ENCODE measurements at regions not wholly inside any gene's neighbourhood (a gene's known extent, or its start where the extent isn't known, plus 50 kb on each side); places are given as distances from the start of the nearest gene placed in this dataset.

DNA sequence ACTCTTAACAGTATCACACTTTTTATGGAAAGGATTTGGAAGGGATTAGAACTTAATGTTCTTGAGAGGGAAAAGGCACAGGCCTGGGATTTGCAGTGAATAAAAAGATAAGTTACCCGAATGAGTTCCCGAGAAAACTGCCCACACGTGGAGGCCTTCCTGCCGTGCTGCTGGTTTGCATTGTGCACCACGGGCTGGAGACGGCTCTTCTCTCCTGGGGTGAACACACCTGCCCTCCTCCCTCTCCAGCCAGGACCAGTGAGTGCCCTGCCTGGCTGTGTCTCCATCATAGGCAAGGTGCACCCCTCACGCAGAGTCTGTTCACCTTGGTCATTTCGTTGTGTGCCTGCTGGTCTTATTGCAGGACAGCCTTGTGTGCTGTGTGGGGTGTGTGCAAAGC, 336.3 kb upstream of the SHH start:
- Histone ChIP-seq H2AFZ (ENCODE audit: low read length) (no peak overlapping the region), H3K4me1 (ENCODE audit: insufficient read depth, low read length) (no peaks in the 10 kb centered on the region), H4K20me1 (ENCODE audit: insufficient read depth, low read length) (no peaks in the 10 kb centered on the region), H3K36me3 (replicated peaks in 1 of 2; ENCODE audit: control insufficient read depth in 1 of 2, insufficient read depth in 2 of 2, low read length in 2 of 2) (no peaks in the 10 kb centered on the region), H3K4me3 (replicated peaks in 1 of 3; ENCODE audit: insufficient read depth in 1 of 3, low read depth in 2 of 3, low read length in 3 of 3) (no peak overlapping the region), H3K9ac (ENCODE audit: insufficient read depth, low read depth, low read length) (no peak overlapping the region), H3K9me3 (ENCODE audit: low read length) (no peaks in the 10 kb centered on the region), H3K27ac (ENCODE audit: extremely low read length, insufficient read depth, low read length) (no peak overlapping the region), H3K27me3 (ENCODE audit: control insufficient read depth in 1 of 2, insufficient read depth in 2 of 2, low read length in 2 of 2) (peaks cover 6 to 59% of the 10 kb centered on the region in 2 experiments; a peak in 4 of 5 replicates), H3K4me2 (ENCODE audit: low read depth, low read length) (no peak overlapping the region), H3K79me2 (ENCODE audit: insufficient read depth, low read length) (no peaks in the 10 kb centered on the region)
- intact Hi-C loops (cut with micrococcal nuclease; ENCODE audit: unreplicated experiment): no loop called here
- BruUV-seq (replicated peaks): no TSS peak
- ChIA-PET POLR2A (no interaction called here), CTCF (ENCODE audit: low intra/inter-chr PET ratio, low total read pairs) (no interaction called here)
- no peak for FAIRE-seq
- DNase-seq (ENCODE audit: low spot score): no peak
- WGBS (ENCODE audit: low lambda C conversion rate): 24% methylated on average over 8 of the region's 8 CpGs
- in situ Hi-C loops (cut with HindIII; ENCODE audit: extremely low pct_ligation_motif_present, low pct_unique_long_range_greater_than_20kb): no loop called here
- ATAC-seq: no peak
- TF ChIP-seq ARHGAP35 (CRISPR knock-in tag; IDR thresholded peaks at IDR 0.05; ENCODE audit: borderline replicate concordance) (no peak), MEIS1 (CRISPR knock-in tag; IDR thresholded peaks at IDR 0.05; ENCODE audit: borderline replicate concordance) (no peak), FOXM1 (CRISPR knock-in tag; IDR thresholded peaks at IDR 0.05) (no peak), POLR2A (IDR thresholded peaks at IDR 0.05; ENCODE audit: insufficient read depth in 1 of 2, low read depth in 2 of 2, low read length in 2 of 2) (no peak), ZNF558 (CRISPR knock-in tag; IDR thresholded peaks at IDR 0.05; ENCODE audit: borderline replicate concordance) (no peak), HCFC1 (IDR thresholded peaks at IDR 0.05; ENCODE audit: low read depth, low read length) (no peak), ZNF564 (CRISPR knock-in tag; IDR thresholded peaks at IDR 0.05) (no peak), JUNB (CRISPR knock-in tag; IDR thresholded peaks at IDR 0.05; ENCODE audit: borderline replicate concordance) (no peak), CBFB (CRISPR knock-in tag; IDR thresholded peaks at IDR 0.05) (no peak)
- TF ChIP-seq, protein P1, sequence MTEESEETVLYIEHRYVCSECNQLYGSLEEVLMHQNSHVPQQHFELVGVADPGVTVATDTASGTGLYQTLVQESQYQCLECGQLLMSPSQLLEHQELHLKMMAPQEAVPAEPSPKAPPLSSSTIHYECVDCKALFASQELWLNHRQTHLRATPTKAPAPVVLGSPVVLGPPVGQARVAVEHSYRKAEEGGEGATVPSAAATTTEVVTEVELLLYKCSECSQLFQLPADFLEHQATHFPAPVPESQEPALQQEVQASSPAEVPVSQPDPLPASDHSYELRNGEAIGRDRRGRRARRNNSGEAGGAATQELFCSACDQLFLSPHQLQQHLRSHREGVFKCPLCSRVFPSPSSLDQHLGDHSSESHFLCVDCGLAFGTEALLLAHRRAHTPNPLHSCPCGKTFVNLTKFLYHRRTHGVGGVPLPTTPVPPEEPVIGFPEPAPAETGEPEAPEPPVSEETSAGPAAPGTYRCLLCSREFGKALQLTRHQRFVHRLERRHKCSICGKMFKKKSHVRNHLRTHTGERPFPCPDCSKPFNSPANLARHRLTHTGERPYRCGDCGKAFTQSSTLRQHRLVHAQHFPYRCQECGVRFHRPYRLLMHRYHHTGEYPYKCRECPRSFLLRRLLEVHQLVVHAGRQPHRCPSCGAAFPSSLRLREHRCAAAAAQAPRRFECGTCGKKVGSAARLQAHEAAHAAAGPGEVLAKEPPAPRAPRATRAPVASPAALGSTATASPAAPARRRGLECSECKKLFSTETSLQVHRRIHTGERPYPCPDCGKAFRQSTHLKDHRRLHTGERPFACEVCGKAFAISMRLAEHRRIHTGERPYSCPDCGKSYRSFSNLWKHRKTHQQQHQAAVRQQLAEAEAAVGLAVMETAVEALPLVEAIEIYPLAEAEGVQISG (CRISPR knock-in tag; IDR thresholded peaks at IDR 0.05): no peak
- TF ChIP-seq, protein P2, sequence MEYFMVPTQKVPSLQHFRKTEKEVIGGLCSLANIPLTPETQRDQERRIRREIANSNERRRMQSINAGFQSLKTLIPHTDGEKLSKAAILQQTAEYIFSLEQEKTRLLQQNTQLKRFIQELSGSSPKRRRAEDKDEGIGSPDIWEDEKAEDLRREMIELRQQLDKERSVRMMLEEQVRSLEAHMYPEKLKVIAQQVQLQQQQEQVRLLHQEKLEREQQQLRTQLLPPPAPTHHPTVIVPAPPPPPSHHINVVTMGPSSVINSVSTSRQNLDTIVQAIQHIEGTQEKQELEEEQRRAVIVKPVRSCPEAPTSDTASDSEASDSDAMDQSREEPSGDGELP (IDR thresholded peaks at IDR 0.05; ENCODE audit: borderline replicate concordance, low read depth): no peak
- TF ChIP-seq, protein P3, sequence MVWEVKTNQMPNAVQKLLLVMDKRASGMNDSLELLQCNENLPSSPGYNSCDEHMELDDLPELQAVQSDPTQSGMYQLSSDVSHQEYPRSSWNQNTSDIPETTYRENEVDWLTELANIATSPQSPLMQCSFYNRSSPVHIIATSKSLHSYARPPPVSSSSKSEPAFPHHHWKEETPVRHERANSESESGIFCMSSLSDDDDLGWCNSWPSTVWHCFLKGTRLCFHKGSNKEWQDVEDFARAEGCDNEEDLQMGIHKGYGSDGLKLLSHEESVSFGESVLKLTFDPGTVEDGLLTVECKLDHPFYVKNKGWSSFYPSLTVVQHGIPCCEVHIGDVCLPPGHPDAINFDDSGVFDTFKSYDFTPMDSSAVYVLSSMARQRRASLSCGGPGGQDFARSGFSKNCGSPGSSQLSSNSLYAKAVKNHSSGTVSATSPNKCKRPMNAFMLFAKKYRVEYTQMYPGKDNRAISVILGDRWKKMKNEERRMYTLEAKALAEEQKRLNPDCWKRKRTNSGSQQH (CRISPR knock-in tag; IDR thresholded peaks at IDR 0.05; ENCODE audit: low read depth): no peak
- TF ChIP-seq, protein P4, sequence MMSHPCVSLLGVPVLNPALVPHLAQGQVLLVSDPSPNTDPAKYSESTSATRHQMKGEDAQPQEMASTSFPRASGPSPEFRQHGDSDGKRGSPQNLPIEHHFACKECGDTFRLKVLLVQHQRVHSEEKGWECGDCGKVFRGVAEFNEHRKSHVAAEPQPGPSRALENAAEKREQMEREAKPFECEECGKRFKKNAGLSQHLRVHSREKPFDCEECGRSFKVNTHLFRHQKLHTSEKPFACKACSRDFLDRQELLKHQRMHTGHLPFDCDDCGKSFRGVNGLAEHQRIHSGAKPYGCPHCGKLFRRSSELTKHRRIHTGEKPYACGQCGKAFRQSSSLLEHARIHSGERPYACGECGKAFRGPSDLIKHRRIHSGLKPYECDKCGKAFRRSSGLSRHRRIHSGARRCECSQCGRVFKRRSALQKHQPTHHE (CRISPR knock-in tag; IDR thresholded peaks at IDR 0.05; ENCODE audit: borderline replicate concordance): no peak
- TF ChIP-seq, protein P5, sequence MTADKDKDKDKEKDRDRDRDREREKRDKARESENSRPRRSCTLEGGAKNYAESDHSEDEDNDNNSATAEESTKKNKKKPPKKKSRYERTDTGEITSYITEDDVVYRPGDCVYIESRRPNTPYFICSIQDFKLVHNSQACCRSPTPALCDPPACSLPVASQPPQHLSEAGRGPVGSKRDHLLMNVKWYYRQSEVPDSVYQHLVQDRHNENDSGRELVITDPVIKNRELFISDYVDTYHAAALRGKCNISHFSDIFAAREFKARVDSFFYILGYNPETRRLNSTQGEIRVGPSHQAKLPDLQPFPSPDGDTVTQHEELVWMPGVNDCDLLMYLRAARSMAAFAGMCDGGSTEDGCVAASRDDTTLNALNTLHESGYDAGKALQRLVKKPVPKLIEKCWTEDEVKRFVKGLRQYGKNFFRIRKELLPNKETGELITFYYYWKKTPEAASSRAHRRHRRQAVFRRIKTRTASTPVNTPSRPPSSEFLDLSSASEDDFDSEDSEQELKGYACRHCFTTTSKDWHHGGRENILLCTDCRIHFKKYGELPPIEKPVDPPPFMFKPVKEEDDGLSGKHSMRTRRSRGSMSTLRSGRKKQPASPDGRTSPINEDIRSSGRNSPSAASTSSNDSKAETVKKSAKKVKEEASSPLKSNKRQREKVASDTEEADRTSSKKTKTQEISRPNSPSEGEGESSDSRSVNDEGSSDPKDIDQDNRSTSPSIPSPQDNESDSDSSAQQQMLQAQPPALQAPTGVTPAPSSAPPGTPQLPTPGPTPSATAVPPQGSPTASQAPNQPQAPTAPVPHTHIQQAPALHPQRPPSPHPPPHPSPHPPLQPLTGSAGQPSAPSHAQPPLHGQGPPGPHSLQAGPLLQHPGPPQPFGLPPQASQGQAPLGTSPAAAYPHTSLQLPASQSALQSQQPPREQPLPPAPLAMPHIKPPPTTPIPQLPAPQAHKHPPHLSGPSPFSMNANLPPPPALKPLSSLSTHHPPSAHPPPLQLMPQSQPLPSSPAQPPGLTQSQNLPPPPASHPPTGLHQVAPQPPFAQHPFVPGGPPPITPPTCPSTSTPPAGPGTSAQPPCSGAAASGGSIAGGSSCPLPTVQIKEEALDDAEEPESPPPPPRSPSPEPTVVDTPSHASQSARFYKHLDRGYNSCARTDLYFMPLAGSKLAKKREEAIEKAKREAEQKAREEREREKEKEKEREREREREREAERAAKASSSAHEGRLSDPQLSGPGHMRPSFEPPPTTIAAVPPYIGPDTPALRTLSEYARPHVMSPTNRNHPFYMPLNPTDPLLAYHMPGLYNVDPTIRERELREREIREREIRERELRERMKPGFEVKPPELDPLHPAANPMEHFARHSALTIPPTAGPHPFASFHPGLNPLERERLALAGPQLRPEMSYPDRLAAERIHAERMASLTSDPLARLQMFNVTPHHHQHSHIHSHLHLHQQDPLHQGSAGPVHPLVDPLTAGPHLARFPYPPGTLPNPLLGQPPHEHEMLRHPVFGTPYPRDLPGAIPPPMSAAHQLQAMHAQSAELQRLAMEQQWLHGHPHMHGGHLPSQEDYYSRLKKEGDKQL (CRISPR knock-in tag; IDR thresholded peaks at IDR 0.05; ENCODE audit: low read depth): no peak

All from HepG2 (cell line).